Mammary epithelial cell (primary cell): ENCODE measurements at regions not wholly inside any gene's neighbourhood (a gene's known extent, or its start where the extent isn't known, plus 50 kb on each side); places are given as distances from the start of the nearest gene placed in this dataset.

Experiments
- EZH2 ChIP-seq: IDR thresholded peaks from 2 replicates; pipeline ENCODE4 v1.6.1; 2012; ENCODE audit warnings: low read length, inconsistent platforms, borderline replicate concordance
- TF ChIP-seq, protein P1 (sequence below), 2 donors: IDR thresholded peaks in 1 of 2; conservative IDR thresholded peaks in 1 of 2; 2 replicates each; pipeline ENCODE4 v1.5.1; 2011 to 2012; ENCODE audit warnings: inconsistent platforms in 2 of 2, low read length in 2 of 2, mild to moderate bottlenecking in 2 of 2, control low read depth in 1 of 2, low read depth in 1 of 2; ENCODE audit not compliant: insufficient read depth in 1 of 2; ENCODE audit errors: extremely low read depth in 1 of 2

- TF ChIP-seq, protein P1, sequence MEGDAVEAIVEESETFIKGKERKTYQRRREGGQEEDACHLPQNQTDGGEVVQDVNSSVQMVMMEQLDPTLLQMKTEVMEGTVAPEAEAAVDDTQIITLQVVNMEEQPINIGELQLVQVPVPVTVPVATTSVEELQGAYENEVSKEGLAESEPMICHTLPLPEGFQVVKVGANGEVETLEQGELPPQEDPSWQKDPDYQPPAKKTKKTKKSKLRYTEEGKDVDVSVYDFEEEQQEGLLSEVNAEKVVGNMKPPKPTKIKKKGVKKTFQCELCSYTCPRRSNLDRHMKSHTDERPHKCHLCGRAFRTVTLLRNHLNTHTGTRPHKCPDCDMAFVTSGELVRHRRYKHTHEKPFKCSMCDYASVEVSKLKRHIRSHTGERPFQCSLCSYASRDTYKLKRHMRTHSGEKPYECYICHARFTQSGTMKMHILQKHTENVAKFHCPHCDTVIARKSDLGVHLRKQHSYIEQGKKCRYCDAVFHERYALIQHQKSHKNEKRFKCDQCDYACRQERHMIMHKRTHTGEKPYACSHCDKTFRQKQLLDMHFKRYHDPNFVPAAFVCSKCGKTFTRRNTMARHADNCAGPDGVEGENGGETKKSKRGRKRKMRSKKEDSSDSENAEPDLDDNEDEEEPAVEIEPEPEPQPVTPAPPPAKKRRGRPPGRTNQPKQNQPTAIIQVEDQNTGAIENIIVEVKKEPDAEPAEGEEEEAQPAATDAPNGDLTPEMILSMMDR (conservative IDR thresholded peaks at IDR 0.05 in 1 of 2, IDR thresholded peaks at IDR 0.05 in 1 of 2; ENCODE audit: extremely low read depth in 1 of 2, insufficient read depth in 1 of 2, low read depth in 1 of 2, low read length in 2 of 2): no peak
- no peak for TF ChIP-seq EZH2
Observed at GRCh38 chr20:56786503-56786902, 157.4 kb downstream of the TFAP2C start.
